ENCODE measurements at regions not wholly inside any gene's neighbourhood (a gene's known extent, or its start where the extent isn't known, plus 50 kb on each side); places are given as distances from the start of the nearest gene placed in this dataset.

DNA sequence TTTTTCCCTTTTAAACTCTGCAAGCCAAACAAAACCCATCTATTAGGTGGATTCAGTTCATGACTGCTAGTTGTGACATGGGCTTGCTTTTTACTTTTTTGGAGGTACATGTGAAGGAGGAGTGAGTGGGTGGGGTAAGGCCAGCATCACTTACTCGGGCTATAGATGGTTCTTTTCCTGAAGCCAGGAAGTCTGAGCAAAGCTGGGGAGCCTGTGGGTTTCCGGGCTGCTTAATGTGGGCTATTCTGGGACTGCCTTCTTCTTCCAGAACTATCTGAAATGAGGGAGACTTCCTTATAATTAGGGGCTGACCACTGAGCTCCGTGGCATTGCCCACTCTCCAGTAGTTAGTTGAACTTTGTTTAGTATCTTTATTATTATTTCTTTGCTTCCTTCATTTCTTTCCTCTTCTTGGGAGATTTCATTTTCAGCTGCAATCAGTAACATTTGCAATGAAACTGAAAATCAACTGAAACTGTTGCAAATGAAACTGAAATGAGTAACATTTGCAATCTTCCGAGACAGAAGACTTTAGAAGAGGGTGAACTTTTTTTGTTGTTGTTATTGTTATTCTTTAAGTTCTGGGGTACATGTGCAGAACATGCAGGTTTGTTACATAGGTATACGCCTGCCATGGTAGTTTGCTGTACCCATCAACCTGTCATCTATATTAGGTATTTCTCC is 204.9 kb downstream of the LRRC70 start:
- WGBS, 2 experiments (ENCODE audit: extremely low coverage in 1 of 2, insufficient coverage in 1 of 2, insufficient read length in 1 of 2, insufficient replicate concordance in 2 of 2, low coverage in 1 of 2, low lambda C conversion rate in 2 of 2, missing lambda C conversion rate in 1 of 2), result 94% methylated on average over 5 of the region's 5 CpGs; no CpG with 5 or more reads in 1 of the 2 experiments
- Histone ChIP-seq H4K20me1 (replicated peaks in 1 of 2; ENCODE audit: control insufficient read depth in 1 of 2, insufficient read depth in 2 of 2, low read length in 2 of 2) (no peaks in the 10 kb centered on the region), H3K9ac (replicated peaks in 1 of 4; ENCODE audit: extremely low read depth in 1 of 4, low read depth in 3 of 4, low read length in 3 of 4) (no peak overlapping the region)
- no peak for TF ChIP-seq RFX5 (IDR thresholded peaks at IDR 0.05; ENCODE audit: borderline replicate concordance, low read depth, low read length)

More for the DNA sequence above, 204.9 kb downstream of the LRRC70 start:
- no peaks in the 10 kb centered on the region for H3K36me3 ChIP-seq (ENCODE audit: control insufficient read depth in 2 of 4, insufficient read depth in 4 of 4, low read length in 3 of 4)
- H3K4me1 ChIP-seq (replicated peaks in 1 of 4; ENCODE audit: control insufficient read depth in 3 of 4, insufficient read depth in 4 of 4, low read length in 3 of 4), result no peaks in the 10 kb centered on the region
- no peak overlapping the region for H4K8ac ChIP-seq (ENCODE audit: extremely low read depth, insufficient read depth, low read length)
- no peak overlapping the region for H2BK12ac ChIP-seq (ENCODE audit: low read depth, low read length)
- ChIA-PET CTCF (ENCODE audit: partially characterized antibody) (no interaction called here), POLR2A (ENCODE audit: partially characterized antibody) (no interaction called here)
- H3K56ac ChIP-seq (replicated peaks; ENCODE audit: insufficient read length, low read depth, low read length), result no peak overlapping the region
- no peak overlapping the region for H3K4me3 ChIP-seq (ENCODE audit: extremely low read depth in 1 of 4, insufficient read depth in 2 of 4, low read depth in 3 of 4, low read length in 4 of 4)
- H3K4me2 ChIP-seq (ENCODE audit: insufficient read depth in 1 of 2, low read depth in 2 of 2, low read length in 2 of 2), result no peak overlapping the region
- H3K4ac ChIP-seq (replicated peaks; ENCODE audit: insufficient read length, low read depth, low read length), result no peak overlapping the region
- FAIRE-seq, result no peak
- no peak overlapping the region for H2AK5ac ChIP-seq (ENCODE audit: low read depth, low read length)
- no peak overlapping the region for H3K23ac ChIP-seq (ENCODE audit: insufficient read length)
- no peak overlapping the region for H2BK20ac ChIP-seq (ENCODE audit: low read length)
- no peak overlapping the region for H2BK15ac ChIP-seq (ENCODE audit: low read length)
- no peaks in the 10 kb centered on the region for H3K79me2 ChIP-seq (ENCODE audit: control insufficient read depth in 1 of 2, insufficient read depth in 2 of 2, low read length in 2 of 2)
- DNase-seq (ENCODE audit: low read depth in 1 of 2, low spot score in 2 of 2), result no peak
- H3K27ac ChIP-seq (ENCODE audit: low read depth, low read length), result no peak overlapping the region
- H4K5ac ChIP-seq (ENCODE audit: insufficient read length, low read depth, low read length), result no peak overlapping the region
- H2BK5ac ChIP-seq (ENCODE audit: low read depth, low read length), result no peak overlapping the region
- H3K9me3 ChIP-seq (ENCODE audit: insufficient read depth in 2 of 2, low read depth in 1 of 2, low read length in 1 of 2), result no peaks in the 10 kb centered on the region
- no peak overlapping the region for H3K14ac ChIP-seq (ENCODE audit: insufficient read length)
- no peak overlapping the region for H4K91ac ChIP-seq (replicated peaks; ENCODE audit: insufficient read length, low read length)
- no peak overlapping the region for H2BK120ac ChIP-seq (replicated peaks; ENCODE audit: low read depth, low read length)
- no peaks in the 10 kb centered on the region for H3K79me1 ChIP-seq (ENCODE audit: low read depth, low read length)
- H3K27me3 ChIP-seq (replicated peaks in 1 of 4; ENCODE audit: control insufficient read depth in 3 of 4, extremely low read depth in 1 of 4, insufficient read depth in 3 of 4, low read length in 3 of 4), result no peaks in the 10 kb centered on the region
- H3K18ac ChIP-seq (ENCODE audit: extremely low read depth, low read length), result no peak overlapping the region
- no peak overlapping the region for H2AFZ ChIP-seq (ENCODE audit: low read length)
- no peaks in the 10 kb centered on the region for H3K23me2 ChIP-seq (ENCODE audit: low read depth, low read length)

Data from H1 (cell line).